ENCODE measurements at regions not wholly inside any gene's neighbourhood (a gene's known extent, or its start where the extent isn't known, plus 50 kb on each side); places are given as distances from the start of the nearest gene placed in this dataset.

- ATAC-seq (no peak), DNase-seq (ENCODE audit: missing footprints) (no peak)
- intact Hi-C loops (cut with DNase I) = no loop called here
Observed at GRCh38 chr11:88410056-88410455, 72.5 kb upstream of the CTSC start.

DNA sequence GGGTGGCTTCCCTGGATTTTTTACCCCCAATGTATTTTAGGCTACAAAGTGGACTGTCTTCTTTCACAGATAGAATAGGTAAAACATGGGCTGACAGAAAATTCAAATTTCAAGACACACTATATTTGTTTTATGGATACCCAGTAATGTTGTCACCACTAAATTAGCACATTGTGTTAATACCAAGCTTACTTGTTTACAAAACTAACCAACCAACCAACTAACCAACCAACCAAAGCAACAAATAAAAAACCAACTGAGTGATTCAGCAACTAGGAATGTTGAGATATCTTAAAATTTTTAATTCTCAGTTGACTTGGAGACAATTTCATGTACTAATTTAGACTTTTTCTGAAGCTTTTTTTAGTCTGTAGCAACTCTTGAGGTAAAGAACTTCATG lies 69.3 kb upstream of the CTSC start:
- intact Hi-C loops (cut with DNase I) = no loop called here
- no peak for ATAC-seq
- DNase-seq (ENCODE audit: missing footprints) = no peak

DNA sequence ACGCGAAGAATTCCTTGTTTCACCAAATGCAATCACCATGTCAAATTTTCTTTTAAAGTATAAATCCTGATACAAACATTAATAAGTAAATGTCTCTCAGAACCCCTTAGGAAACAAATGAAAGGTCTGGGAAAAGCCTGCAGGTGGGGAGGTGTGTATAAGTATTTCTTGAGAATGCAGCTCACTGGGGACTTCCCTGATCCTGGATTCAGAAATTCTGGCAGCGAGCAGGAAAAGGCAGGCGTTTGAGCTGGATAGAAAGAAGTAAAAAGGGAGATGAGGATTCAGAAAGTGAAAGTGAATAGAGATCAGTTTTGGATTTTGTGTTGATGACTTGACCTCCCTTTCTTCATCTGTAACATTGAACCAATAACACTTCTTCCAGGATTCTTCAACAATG lies 68.3 kb upstream of the CTSC start:
- intact Hi-C loops (cut with DNase I) = no loop called here
- no peak for ATAC-seq
- no peak for DNase-seq (ENCODE audit: missing footprints)

GRCh38 chr11:88404932-88405710 lies 67.6 kb upstream of the CTSC start:
- no peak for DNase-seq (ENCODE audit: missing footprints)
- intact Hi-C loops (cut with DNase I) = no loop called here
- no peak for ATAC-seq

DNA sequence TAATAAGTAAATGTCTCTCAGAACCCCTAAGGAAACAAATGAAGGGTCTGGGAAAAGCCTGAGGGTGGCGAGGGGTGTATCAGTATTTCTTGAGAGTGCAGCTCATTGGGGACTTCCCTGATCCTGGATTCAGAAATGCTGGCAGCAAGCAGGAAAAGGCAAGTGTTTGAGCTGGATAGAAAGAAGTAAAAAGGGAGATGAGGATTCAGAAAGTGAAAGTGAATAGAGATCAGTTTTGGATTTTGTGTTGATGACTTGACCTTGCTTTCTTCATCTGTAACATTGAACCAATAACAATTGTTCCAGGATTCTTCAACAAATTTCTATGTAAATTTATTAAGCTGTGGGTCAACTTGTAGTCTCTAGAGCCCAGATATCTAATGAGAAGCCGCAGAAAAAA lies 66.9 kb upstream of the CTSC start:
- intact Hi-C loops (cut with DNase I) = no loop called here
- DNase-seq (ENCODE audit: missing footprints) (no peak), ATAC-seq (no peak)

GRCh38 chr11:88402784-88403183 lies 65.2 kb upstream of the CTSC start:
- intact Hi-C loops (cut with DNase I) = no loop called here
- DNase-seq (ENCODE audit: missing footprints) (no peak), ATAC-seq (no peak)

GRCh38 chr11:88402192-88402715 lies 64.7 kb upstream of the CTSC start:
- no peak for DNase-seq (ENCODE audit: missing footprints)
- intact Hi-C loops (cut with DNase I) = no loop called here
- ATAC-seq = no peak

DNA sequence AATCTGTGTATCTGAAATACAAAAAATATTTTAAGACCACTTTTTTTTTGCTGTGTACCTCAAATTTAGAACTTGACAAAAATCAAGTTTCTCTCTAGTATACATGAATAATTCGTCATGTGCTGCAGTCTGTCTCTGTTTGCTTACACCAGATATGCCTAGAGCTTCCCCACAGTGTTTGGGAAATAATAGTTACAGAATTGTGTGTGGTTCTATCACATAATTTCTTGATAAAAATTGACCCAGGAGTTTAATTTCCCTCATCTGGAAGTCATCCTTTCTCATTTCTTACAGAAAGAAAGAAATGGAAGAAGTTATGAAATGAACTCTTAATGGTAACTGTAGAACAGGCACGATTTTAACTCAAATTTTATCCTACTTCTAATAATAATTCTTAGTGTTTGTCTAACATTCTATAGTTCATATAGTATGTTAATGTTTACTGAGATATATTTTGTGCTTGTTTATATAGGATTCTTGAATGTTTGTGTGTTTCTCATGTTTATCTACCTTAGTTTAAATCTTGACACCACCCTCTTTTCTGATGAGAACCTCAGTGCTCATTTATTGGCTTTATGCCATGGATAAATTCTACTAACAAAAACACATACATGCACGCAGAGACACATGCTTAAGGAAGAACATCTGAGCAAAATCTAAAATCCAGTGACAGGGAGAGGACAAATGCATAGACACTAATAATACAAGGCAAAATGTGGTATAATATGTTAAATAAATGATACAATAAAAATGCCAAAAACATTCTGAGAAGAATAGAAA lies 61.4 kb upstream of the CTSC start:
- DNase-seq (ENCODE audit: missing footprints) (no peak), ATAC-seq (no peak)
- intact Hi-C loops (cut with DNase I) = no loop called here

DNA sequence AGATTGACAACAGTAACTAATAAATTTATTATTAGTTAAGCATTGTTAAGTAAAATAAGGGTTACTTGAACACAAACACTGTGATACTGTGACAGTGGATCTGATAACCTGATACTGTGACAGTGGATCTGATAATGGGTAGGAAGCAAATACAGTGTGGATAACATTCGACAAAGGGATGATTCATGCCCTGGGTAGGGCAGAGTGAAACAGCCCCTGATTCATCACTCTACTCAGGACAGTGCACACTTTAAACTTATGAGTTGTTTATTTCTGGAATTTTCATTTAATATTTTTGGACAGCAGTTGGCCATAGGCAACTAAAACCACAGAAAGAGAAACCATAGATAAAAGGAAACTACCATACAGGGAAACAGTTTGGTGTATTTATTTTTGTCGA lies 60.8 kb upstream of the CTSC start:
- no peak for DNase-seq (ENCODE audit: missing footprints)
- ATAC-seq = no peak
- intact Hi-C loops (cut with DNase I) = no loop called here

DNA sequence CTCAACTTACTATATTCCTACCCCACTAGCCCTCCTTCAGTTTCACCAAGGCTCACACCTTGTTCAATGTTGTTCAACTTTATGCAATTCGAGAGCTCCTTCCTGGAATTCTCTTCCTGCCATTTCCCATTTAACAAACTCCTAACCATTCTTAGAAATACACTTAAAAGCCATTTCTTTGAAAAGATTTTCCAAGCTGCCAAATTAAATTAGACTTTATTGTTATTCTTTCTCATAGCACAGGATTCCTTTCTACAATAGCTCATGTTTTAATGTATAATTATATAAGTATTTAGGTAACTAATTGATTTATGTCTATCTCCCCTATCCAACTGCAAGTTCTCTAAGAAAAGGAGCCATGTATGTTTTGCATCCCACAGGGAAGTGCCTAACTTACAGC lies 52.7 kb upstream of the CTSC start:
- DNase-seq (ENCODE audit: missing footprints) = no peak
- no peak for ATAC-seq
- intact Hi-C loops (cut with DNase I) = no loop called here

- ATAC-seq = no peak
- no peak for DNase-seq (ENCODE audit: missing footprints)
- intact Hi-C loops (cut with DNase I) = no loop called here
Observed at GRCh38 chr11:88387957-88388356, 50.4 kb upstream of the CTSC start.
